Right cardiac atrium (tissue), 5 donors: ENCODE measurements at regions not wholly inside any gene's neighbourhood (a gene's known extent, or its start where the extent isn't known, plus 50 kb on each side); places are given as distances from the start of the nearest gene placed in this dataset.

Source experiments
- ATAC-seq, 2 donors: fragments of 200-7000 bp; cut with Tn5 transposase; one replicate each; pipeline versions ENCODE4 v1.8.0 to v1.9.1; 2020; ENCODE audit warnings: moderate library complexity in 2 of 2, mild to moderate bottlenecking in 1 of 2
- DNase-seq, 3 donors: peaks; one replicate each; pipeline ENCODE4 v3.0.0-alpha.2; 2020
- H3K27ac ChIP-seq: one replicate; pipeline ENCODE4 v1.5.1; 2013; ENCODE audit warnings: mild to moderate bottlenecking, low read length, control low read depth, moderate library complexity
- H3K27me3 ChIP-seq: one replicate; pipeline ENCODE4 v1.6.1; 2013; ENCODE audit not compliant: control insufficient read depth, insufficient read depth
- H3K4me1 ChIP-seq: one replicate; pipeline ENCODE4 v1.6.1; 2013; ENCODE audit warnings: low read length; ENCODE audit not compliant: control insufficient read depth, insufficient read depth
- H3K4me3 ChIP-seq: one replicate; pipeline ENCODE4 v1.5.1; 2013; ENCODE audit warnings: low read length, control low read depth
- H3K9me3 ChIP-seq: one replicate; pipeline ENCODE4 v1.6.1; 2013; ENCODE audit warnings: low read length; ENCODE audit not compliant: control insufficient read depth
- WGBS: extraction: QIAGEN DNeasy Blood & Tissue Kit; methylation state at CpG from one replicate; pipeline ENCODE4 v1.1.7; 2013; 5-methylcytosine and 5-hydroxymethylcytosine counted together
- intact Hi-C, 4 donors: fragments of 100-400 bp; cut with DNase I; formaldehyde crosslinking; loops; one replicate each; pipeline versions ENCODE4 v1.11.0 to v1.14.0; 2022 to 2023
- donor health status: healthy with polysubstance abuse.
- donor health status: DM: no; HTN: yes; CAD: no.
- donor health status: DM: no; HTN: no; CAD: no.
- donor health status: DM: no; HTN: yes; CAD: no; lungs with severe emphysema.
- donor health status: DM: yes; HTN: yes; CAD: no.

- no peaks in the 10 kb centered on the region for H3K27me3 ChIP-seq
- H3K4me3 ChIP-seq = no peak overlapping the region
- intact Hi-C loops = no loop called here
- no peak overlapping the region for H3K27ac ChIP-seq
- ATAC-seq (no peak), DNase-seq (no peak)
- no peaks in the 10 kb centered on the region for H3K9me3 ChIP-seq
- no peaks in the 10 kb centered on the region for H3K4me1 ChIP-seq
- WGBS = 62% methylated on average over 1 of the region's 1 CpG
These were observed 112.3 kb upstream of the SMIM23 start for GRCh38 chr5:171673328-171673727.

DNA sequence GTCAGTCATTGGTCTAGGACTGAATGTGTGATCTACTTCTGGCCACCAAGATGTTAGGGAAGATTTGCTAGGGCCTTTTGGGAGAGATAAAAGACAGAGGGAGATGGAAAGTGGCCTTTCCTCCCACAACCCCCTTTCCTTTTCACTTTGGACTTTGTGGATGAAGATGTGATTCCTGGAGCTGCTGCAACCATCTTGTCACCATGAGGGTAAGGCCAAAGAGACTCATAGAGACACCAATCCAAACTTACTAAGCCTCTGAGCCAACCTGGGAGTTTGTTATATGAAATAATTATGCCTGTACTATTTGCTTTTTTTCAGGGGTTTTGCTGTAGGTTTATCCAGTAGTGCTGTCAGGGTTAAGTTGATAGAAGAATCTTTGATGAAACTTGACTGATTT, 111.8 kb upstream of the SMIM23 start:
- intact Hi-C loops = no loop called here
- ATAC-seq = no peak

GRCh38 chr5:171675511-171675910, 110.1 kb upstream of the SMIM23 start:
- Histone ChIP-seq H3K4me1 (no peaks in the 10 kb centered on the region), H3K27me3 (no peaks in the 10 kb centered on the region), H3K27ac (no peak overlapping the region), H3K4me3 (no peak overlapping the region), H3K9me3 (no peaks in the 10 kb centered on the region)
- no peak for DNase-seq
- intact Hi-C loops = no loop called here
- WGBS = 63% methylated on average over 2 of the region's 2 CpGs
- ATAC-seq = peak in 1 of 2 donors; percentile 36

More for the DNA sequence above, 111.8 kb upstream of the SMIM23 start:
- no peak overlapping the region for H3K4me3 ChIP-seq
- no peak for DNase-seq
- H3K27ac ChIP-seq = no peak overlapping the region
- H3K4me1 ChIP-seq = no peaks in the 10 kb centered on the region
- no peaks in the 10 kb centered on the region for H3K9me3 ChIP-seq
- H3K27me3 ChIP-seq = no peaks in the 10 kb centered on the region

- WGBS = 54% methylated on average over 6 of the region's 6 CpGs
- no peaks in the 10 kb centered on the region for H3K27me3 ChIP-seq
- H3K4me3 ChIP-seq = no peak overlapping the region
- no peaks in the 10 kb centered on the region for H3K4me1 ChIP-seq
- no peak for DNase-seq
- no peaks in the 10 kb centered on the region for H3K9me3 ChIP-seq
- intact Hi-C loops = no loop called here
- H3K27ac ChIP-seq = no peak overlapping the region
- peak; percentile 51 to 67 for ATAC-seq
These were observed 109.2 kb upstream of the SMIM23 start for GRCh38 chr5:171676286-171676944.

- no peak overlapping the region for H3K27ac ChIP-seq
- H3K27me3 ChIP-seq = no peaks in the 10 kb centered on the region
- peaks cover 5% of the 10 kb centered on the region for H3K4me1 ChIP-seq
- no peak overlapping the region for H3K4me3 ChIP-seq
- 73% methylated on average over 1 of the region's 1 CpG for WGBS
- intact Hi-C loops = no loop called here
- DNase-seq = no peak
- ATAC-seq = no peak
- no peaks in the 10 kb centered on the region for H3K9me3 ChIP-seq
These were observed 107.0 kb upstream of the SMIM23 start for GRCh38 chr5:171678646-171679045.

GRCh38 chr5:171680485-171680884, 105.1 kb upstream of the SMIM23 start:
- Histone ChIP-seq H3K27me3 (no peaks in the 10 kb centered on the region), H3K27ac (no peak overlapping the region), H3K4me1 (peaks cover 5% of the 10 kb centered on the region), H3K9me3 (no peaks in the 10 kb centered on the region), H3K4me3 (no peak overlapping the region)
- 85% methylated on average over 6 of the region's 6 CpGs for WGBS
- intact Hi-C loops = no loop called here
- no peak for DNase-seq
- ATAC-seq = no peak

DNA sequence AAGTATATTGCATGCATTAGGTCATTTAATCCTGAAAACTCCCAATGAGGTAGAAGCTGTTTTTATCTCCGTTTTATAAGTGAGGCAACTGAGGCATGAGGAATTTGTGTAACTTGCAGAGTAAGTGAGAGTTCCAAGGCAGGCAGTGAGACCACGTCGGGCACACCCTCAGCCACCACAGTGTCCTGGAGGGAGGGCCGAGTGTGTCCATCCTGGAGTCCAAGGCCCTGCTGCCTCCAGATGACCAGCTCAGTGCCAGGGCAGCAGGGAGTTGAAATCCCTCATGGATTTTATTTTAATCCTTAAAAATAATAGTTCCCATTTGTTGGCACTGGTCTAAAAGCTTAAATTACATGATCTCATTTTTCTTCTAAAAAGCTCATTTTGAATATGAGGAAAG, 104.6 kb upstream of the SMIM23 start:
- no peak overlapping the region for H3K27ac ChIP-seq
- DNase-seq (no peak), ATAC-seq (no peak)
- H3K4me1 ChIP-seq = peaks cover 5% of the 10 kb centered on the region
- WGBS = 76% methylated on average over 4 of the region's 4 CpGs
- no peaks in the 10 kb centered on the region for H3K9me3 ChIP-seq
- no peaks in the 10 kb centered on the region for H3K27me3 ChIP-seq
- H3K4me3 ChIP-seq = no peak overlapping the region
- intact Hi-C loops = no loop called here

GRCh38 chr5:171681677-171682076, 103.9 kb upstream of the SMIM23 start:
- H3K4me3 ChIP-seq = no peak overlapping the region
- no peaks in the 10 kb centered on the region for H3K9me3 ChIP-seq
- ATAC-seq (peak; percentile 30 to 59), DNase-seq (no peak)
- no peaks in the 10 kb centered on the region for H3K27me3 ChIP-seq
- WGBS = 45% methylated on average over 6 of the region's 6 CpGs
- intact Hi-C loops = no loop called here
- no peak overlapping the region for H3K27ac ChIP-seq
- H3K4me1 ChIP-seq = peaks cover 5% of the 10 kb centered on the region

DNA sequence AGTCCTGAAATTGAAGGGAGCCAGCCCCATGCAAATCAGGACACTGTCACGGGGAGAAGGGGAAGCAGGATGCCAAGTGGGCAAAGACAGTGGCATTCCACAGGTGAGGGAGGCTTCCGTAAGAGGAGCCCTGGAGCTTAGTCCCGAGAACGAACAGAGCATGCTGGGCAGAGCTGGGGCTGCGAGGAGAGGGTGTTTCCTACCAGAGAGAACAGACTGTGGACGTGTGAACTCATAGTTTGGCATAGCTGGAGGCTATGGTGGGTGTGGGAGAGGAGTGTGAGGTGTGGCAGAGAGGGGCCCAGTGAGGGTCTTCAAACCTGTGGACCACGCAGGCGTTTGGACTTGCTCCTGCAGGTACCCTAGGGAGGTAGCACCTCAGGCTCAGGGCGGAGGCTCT, 102.8 kb upstream of the SMIM23 start:
- Histone ChIP-seq H3K9me3 (no peaks in the 10 kb centered on the region), H3K4me1 (peaks cover 5% of the 10 kb centered on the region), H3K27me3 (no peaks in the 10 kb centered on the region), H3K4me3 (no peak overlapping the region), H3K27ac (no peak overlapping the region)
- DNase-seq = no peak
- WGBS = 63% methylated on average over 9 of the region's 9 CpGs
- peak; percentile 15 to 38 for ATAC-seq
- intact Hi-C loops = no loop called here

- Histone ChIP-seq H3K4me3 (no peak overlapping the region), H3K9me3 (no peaks in the 10 kb centered on the region), H3K27ac (no peak overlapping the region), H3K4me1 (peaks cover 5% of the 10 kb centered on the region), H3K27me3 (no peaks in the 10 kb centered on the region)
- WGBS = 88% methylated on average over 5 of the region's 5 CpGs
- ATAC-seq = no peak
- DNase-seq = no peak
- intact Hi-C loops = no loop called here
These were observed 101.4 kb upstream of the SMIM23 start for GRCh38 chr5:171684169-171684568.

- WGBS = 83% methylated on average over 11 of the region's 11 CpGs
- Histone ChIP-seq H3K27me3 (no peaks in the 10 kb centered on the region), H3K4me1 (no peaks in the 10 kb centered on the region), H3K9me3 (no peaks in the 10 kb centered on the region), H3K4me3 (no peak overlapping the region), H3K27ac (no peak overlapping the region)
- peak in 1 of 3 donors; percentile 60 for DNase-seq
- intact Hi-C loops = no loop called here
- no peak for ATAC-seq
These were observed 96.7 kb upstream of the SMIM23 start for GRCh38 chr5:171688696-171689495.
